H9 (cell line): ENCODE measurements at regions not wholly inside any gene's neighbourhood (a gene's known extent, or its start where the extent isn't known, plus 50 kb on each side); places are given as distances from the start of the nearest gene placed in this dataset.

Experiments
- DNase-seq: peaks from one replicate; pipeline ENCODE4 v3.0.0-alpha.2; 2017
- H2AFZ ChIP-seq: one replicate; pipeline ENCODE4 v1.6.1; 2013; ENCODE audit warnings: mild to moderate bottlenecking, low read length, control low read depth, moderate library complexity
- H2AK5ac ChIP-seq: 2 replicates; pipeline ENCODE4 v1.6.1; 2013; ENCODE audit warnings: low read length, control low read depth, mixed read lengths; ENCODE audit not compliant: insufficient read length
- H2BK120ac ChIP-seq: one replicate; pipeline ENCODE4 v1.6.1; 2013; ENCODE audit warnings: low read depth, mild to moderate bottlenecking, low read length, control low read depth, inconsistent platforms; ENCODE audit not compliant: poor library complexity, severe bottlenecking
- H2BK12ac ChIP-seq: 2 replicates; pipeline ENCODE4 v1.6.1; 2013; ENCODE audit warnings: low read length, control low read depth, mixed read lengths, low read depth; ENCODE audit not compliant: insufficient read length
- H2BK15ac ChIP-seq: 2 replicates; pipeline ENCODE4 v1.6.1; 2013; ENCODE audit warnings: low read depth, low read length, control low read depth
- H2BK20ac ChIP-seq: one replicate; pipeline ENCODE4 v1.6.1; 2013; ENCODE audit warnings: low read depth, mild to moderate bottlenecking, low read length, control low read depth, inconsistent platforms; ENCODE audit not compliant: poor library complexity, severe bottlenecking
- H2BK5ac ChIP-seq: 2 replicates; pipeline ENCODE4 v1.6.1; 2013; ENCODE audit warnings: low read length, control low read depth, mixed read lengths; ENCODE audit not compliant: insufficient read length
- H3K14ac ChIP-seq: 2 replicates; pipeline ENCODE4 v1.6.1; 2013; ENCODE audit warnings: low read length, control low read depth; ENCODE audit not compliant: insufficient read depth
- H3K18ac ChIP-seq: 2 replicates; pipeline ENCODE4 v1.6.1; 2013; ENCODE audit warnings: low read depth, mild to moderate bottlenecking, mixed read lengths, low read length, control low read depth; ENCODE audit not compliant: insufficient read length
- H3K23ac ChIP-seq: 2 replicates; pipeline ENCODE4 v1.6.1; 2013; ENCODE audit warnings: low read length, control low read depth, mixed read lengths, low read depth; ENCODE audit not compliant: insufficient read length
- H3K23me2 ChIP-seq: 2 replicates; pipeline ENCODE4 v1.6.1; 2013; ENCODE audit warnings: low read depth, mild to moderate bottlenecking, mixed read lengths, low read length, control low read depth; ENCODE audit not compliant: insufficient read length, poor library complexity, severe bottlenecking
- H3K27ac ChIP-seq: 2 replicates; pipeline ENCODE4 v1.5.1; 2013; ENCODE audit warnings: low read length, control low read depth, mixed read lengths, low read depth; ENCODE audit not compliant: insufficient read length
- H3K27me3 ChIP-seq: 2 replicates; pipeline ENCODE4 v1.6.1; 2013; ENCODE audit warnings: low read length, control low read depth, inconsistent platforms; ENCODE audit not compliant: insufficient read depth
- H3K4ac ChIP-seq: 2 replicates; pipeline ENCODE4 v1.6.1; 2013; ENCODE audit warnings: low read depth, mild to moderate bottlenecking, control low read depth, inconsistent platforms, low read length, moderate library complexity
- H3K4me1 ChIP-seq: 2 replicates; pipeline ENCODE4 v1.6.1; 2013; ENCODE audit warnings: low read length, control low read depth, inconsistent platforms; ENCODE audit not compliant: insufficient read depth
- H3K4me2 ChIP-seq: 2 replicates; pipeline ENCODE4 v1.6.1; 2013; ENCODE audit warnings: low read length, control low read depth, mixed read lengths; ENCODE audit not compliant: insufficient read length, insufficient read depth
- H3K56ac ChIP-seq: 2 replicates; pipeline ENCODE4 v1.6.1; 2013; ENCODE audit warnings: low read depth, mild to moderate bottlenecking, mixed read lengths, low read length, control low read depth; ENCODE audit not compliant: insufficient read length
- H3K79me1 ChIP-seq: 2 replicates; pipeline ENCODE4 v1.6.1; 2013; ENCODE audit warnings: low read depth, mild to moderate bottlenecking, moderate library complexity, low read length, control low read depth, inconsistent platforms; ENCODE audit not compliant: insufficient read depth, poor library complexity, severe bottlenecking
- H3K79me2 ChIP-seq: 2 replicates; pipeline ENCODE4 v1.6.1; 2013; ENCODE audit warnings: low read length, control low read depth, inconsistent platforms; ENCODE audit not compliant: insufficient read depth
- H3K9ac ChIP-seq: 2 replicates; pipeline ENCODE4 v1.6.1; 2013; ENCODE audit warnings: low read length, control low read depth, mixed read lengths; ENCODE audit not compliant: insufficient read length; ENCODE audit errors: extremely low read depth
- H3K9me3 ChIP-seq: one replicate; pipeline ENCODE4 v1.6.1; 2013; ENCODE audit warnings: low read depth, low read length, inconsistent platforms; ENCODE audit not compliant: control insufficient read depth
- H3T11ph ChIP-seq: one replicate; pipeline ENCODE4 v1.6.1; 2013; ENCODE audit warnings: mild to moderate bottlenecking, low read length, control low read depth, inconsistent platforms
- H4K20me1 ChIP-seq: one replicate; pipeline ENCODE4 v1.6.1; 2013; ENCODE audit not compliant: control insufficient read depth, insufficient read length, insufficient read depth
- H4K5ac ChIP-seq: 2 replicates; pipeline ENCODE4 v1.6.1; 2013; ENCODE audit warnings: low read depth, mild to moderate bottlenecking, mixed read lengths, low read length, control low read depth; ENCODE audit not compliant: insufficient read length
- H4K8ac ChIP-seq: replicated peaks from 2 replicates; pipeline ENCODE4 v1.6.1; 2013; ENCODE audit warnings: low read length, control low read depth, mixed read lengths, low read depth; ENCODE audit not compliant: insufficient read length
- H4K91ac ChIP-seq: 2 replicates; pipeline ENCODE4 v1.6.1; 2013; ENCODE audit warnings: low read depth, mild to moderate bottlenecking, moderate library complexity, mixed read lengths, low read length, control low read depth; ENCODE audit not compliant: insufficient read length
- H3K27ac Mint-ChIP-seq, 3 experiments: 2 replicates in 2 of 3; 3 replicates in 1 of 3; pipeline ENCODE4 v1.8.0; 2020 to 2021; ENCODE audit warnings: mixed read lengths in 3 of 3, mild to moderate bottlenecking in 1 of 3, moderate library complexity in 1 of 3
- H3K27me3 Mint-ChIP-seq: 2 replicates; pipeline ENCODE4 v1.8.0; 2021; ENCODE audit warnings: low read depth, mild to moderate bottlenecking, moderate library complexity, mixed read lengths
- H3K36me3 Mint-ChIP-seq, 3 experiments: 2 replicates in 2 of 3; 3 replicates in 1 of 3; pipeline ENCODE4 v1.8.0; 2020 to 2021; ENCODE audit warnings: low read depth in 3 of 3, mixed read lengths in 3 of 3; ENCODE audit not compliant: insufficient read depth in 1 of 3
- H3K4me1 Mint-ChIP-seq, 2 experiments: 2 replicates each; pipeline ENCODE4 v1.8.0; 2020; ENCODE audit warnings: mixed read lengths in 2 of 2
- H3K4me3 Mint-ChIP-seq, 2 experiments: 2 replicates in 1 of 2; 3 replicates in 1 of 2; pipeline ENCODE4 v1.8.0; 2020 to 2021; ENCODE audit warnings: mild to moderate bottlenecking in 2 of 2, mixed read lengths in 2 of 2, moderate library complexity in 1 of 2
- H3K9me3 Mint-ChIP-seq, 2 experiments: 2 replicates in 1 of 2; 3 replicates in 1 of 2; pipeline ENCODE4 v1.8.0; 2020; ENCODE audit warnings: mild to moderate bottlenecking in 2 of 2, mixed read lengths in 2 of 2, moderate library complexity in 1 of 2
- CTCF ChIP-seq: fragments of 200-600 bp; sonication (generic); conservative IDR thresholded peaks from 3 replicates; pipeline ENCODE4 v1.8.0; 2021; ENCODE audit warnings: antibody characterized with exemption, mild to moderate bottlenecking
- WGBS: extraction: QIAGEN DNeasy Blood & Tissue Kit; methylation state at CpG from one replicate; pipeline ENCODE4 v1.1.7; 2013; ENCODE audit warnings: missing lambda C conversion rate, low lambda C conversion rate, mixed read lengths; ENCODE audit not compliant: insufficient read length; ENCODE audit errors: extremely low coverage; 5-methylcytosine and 5-hydroxymethylcytosine counted together

GRCh38 chr13:39110518-39111097, 72.4 kb downstream of the NHLRC3 start:
- no peak overlapping the region for H4K91ac ChIP-seq
- no peaks in the 10 kb centered on the region for H3K79me2 ChIP-seq
- DNase-seq: no peak
- no peaks in the 10 kb centered on the region for H3K27me3 ChIP-seq
- H3K9ac ChIP-seq: no peak overlapping the region
- no peak overlapping the region for H4K8ac ChIP-seq
- H3K27ac ChIP-seq: no peak overlapping the region
- no peaks in the 10 kb centered on the region for H3K4me1 ChIP-seq
- no peak overlapping the region for H3K27ac Mint-ChIP-seq
- H3K79me1 ChIP-seq: no peaks in the 10 kb centered on the region
- H3K18ac ChIP-seq: no peak overlapping the region
- H3K56ac ChIP-seq: no peak overlapping the region
- H2AFZ ChIP-seq: no peak overlapping the region
- H2BK20ac ChIP-seq: no peak overlapping the region
- H3K4me3 Mint-ChIP-seq: no peak overlapping the region
- H2BK15ac ChIP-seq: no peak overlapping the region
- no peaks in the 10 kb centered on the region for H4K20me1 ChIP-seq
- H2AK5ac ChIP-seq: no peak overlapping the region
- H3K9me3 Mint-ChIP-seq: peaks cover under 1 to 3% of the 10 kb centered on the region in 2 experiments; a peak in 3 of 5 replicates
- H3K9me3 ChIP-seq: no peaks in the 10 kb centered on the region
- H2BK5ac ChIP-seq: no peak overlapping the region
- H3T11ph ChIP-seq: no peak overlapping the region
- no peak for TF ChIP-seq CTCF
- H3K4me1 Mint-ChIP-seq: peaks cover 0 to 5% of the 10 kb centered on the region in 2 experiments; a peak in 1 of 4 replicates
- no peak overlapping the region for H4K5ac ChIP-seq
- H3K14ac ChIP-seq: no peak overlapping the region
- no CpG with 5 or more reads among the region's 2 CpGs for WGBS
- no peak overlapping the region for H3K4me2 ChIP-seq
- no peaks in the 10 kb centered on the region for H3K23me2 ChIP-seq
- no peak overlapping the region for H2BK120ac ChIP-seq
- no peak overlapping the region for H3K4ac ChIP-seq
- no peak overlapping the region for H2BK12ac ChIP-seq
- no peak overlapping the region for H3K23ac ChIP-seq
- peaks cover 3% of the 10 kb centered on the region; the same call in 1 of the 2 replicates for H3K27me3 Mint-ChIP-seq
- H3K36me3 Mint-ChIP-seq: no peaks in the 10 kb centered on the region
